ENCODE measurements at regions not wholly inside any gene's neighbourhood (a gene's known extent, or its start where the extent isn't known, plus 50 kb on each side); places are given as distances from the start of the nearest gene placed in this dataset.

DNA sequence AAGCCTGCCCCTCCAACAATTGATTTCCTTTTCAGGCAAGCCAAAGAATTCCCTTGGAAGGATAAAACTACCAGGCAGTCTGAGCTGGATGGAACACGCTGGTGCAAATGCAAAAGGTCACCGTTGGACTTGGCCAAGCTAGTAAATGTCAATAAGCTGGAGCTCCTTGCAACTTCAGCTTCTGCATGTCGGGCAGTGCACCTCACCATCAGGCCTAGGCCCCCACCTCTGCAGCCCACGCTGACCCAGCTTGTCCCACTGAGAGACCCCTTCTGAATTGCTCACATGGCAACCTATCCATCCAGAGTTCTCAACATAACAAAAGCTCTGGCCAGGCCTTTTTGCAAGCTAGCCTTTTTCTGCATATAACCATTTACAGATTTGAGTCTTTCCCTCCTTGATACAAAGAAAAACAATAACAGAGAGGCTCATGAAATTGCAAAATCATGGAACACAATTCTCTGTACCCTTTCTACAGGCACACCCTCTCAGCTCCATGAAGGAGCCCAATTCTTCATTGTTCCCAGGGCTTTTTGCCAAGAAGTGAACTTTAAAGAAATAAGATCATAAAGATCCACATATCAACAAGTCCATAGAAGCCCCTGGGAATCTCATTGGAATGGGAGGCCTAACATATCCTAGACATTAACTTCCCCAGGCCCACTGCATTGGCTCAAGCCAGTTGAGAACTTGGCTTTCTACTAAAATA lies 123.9 kb upstream of the SLIT3 start:
- TF ChIP-seq YY1 (IDR thresholded peaks at IDR 0.05; ENCODE audit: insufficient read depth, insufficient read length) (no peak), ZNF274 (IDR thresholded peaks at IDR 0.05; ENCODE audit: low read depth, low read length) (no peak)

All from NT2/D1 (cell line).